T-helper 1 cell (primary cell): ENCODE measurements at regions not wholly inside any gene's neighbourhood (a gene's known extent, or its start where the extent isn't known, plus 50 kb on each side); places are given as distances from the start of the nearest gene placed in this dataset.
"Not testable (repeated sequence)": the region's sequence is repeated elsewhere in the genome, so short reads cannot be mapped to it uniquely, and the experiment has no call there.

Experiments
- DNase-seq, 5 donors: peaks; one replicate each; pipeline ENCODE4 v3.0.0-alpha.2; 2012 to 2020

GRCh38 chr14:40682131-40682913 is 924.4 kb upstream of the LRFN5 start:
- no peak for DNase-seq

GRCh38 chr14:40679256-40679655 is 927.4 kb upstream of the LRFN5 start:
- DNase-seq: no peak

GRCh38 chr14:40677206-40677605 is 929.5 kb upstream of the LRFN5 start:
- not testable (repeated sequence) for DNase-seq

- DNase-seq: no peak
Measured at GRCh38 chr14:40674502-40674901, 932.2 kb upstream of the LRFN5 start.

- DNase-seq: no peak
Measured at GRCh38 chr14:40656311-40656710, 950.4 kb upstream of the LRFN5 start.

- DNase-seq: no peak
Measured at GRCh38 chr14:40652089-40652691, 954.5 kb upstream of the LRFN5 start.

GRCh38 chr14:40630471-40630870 is 976.2 kb upstream of the LRFN5 start:
- DNase-seq: no peak

GRCh38 chr14:40629551-40630137 is 977.0 kb upstream of the LRFN5 start:
- not testable (repeated sequence) for DNase-seq

- DNase-seq: no peak
Measured at GRCh38 chr14:40629144-40629543, 977.5 kb upstream of the LRFN5 start.

GRCh38 chr14:40623643-40624042 is 983.0 kb upstream of the LRFN5 start:
- DNase-seq: no peak

- DNase-seq: no peak
Measured at GRCh38 chr14:40618225-40618898, 988.3 kb upstream of the LRFN5 start.

- DNase-seq: no peak
Measured at GRCh38 chr14:40616579-40616978, 990.1 kb upstream of the LRFN5 start.

- no peak for DNase-seq
Measured at GRCh38 chr14:40601063-40601462, 1005.6 kb upstream of the LRFN5 start.

- no peak for DNase-seq
Measured at GRCh38 chr14:40599725-40600124, 1007.0 kb upstream of the LRFN5 start.

GRCh38 chr14:40581264-40581663 is 1025.4 kb upstream of the LRFN5 start:
- DNase-seq: no peak

GRCh38 chr14:40576880-40577478 is 1029.7 kb upstream of the LRFN5 start:
- peak in 1 of 5 donors; percentile 6 for DNase-seq

- no peak for DNase-seq
Measured at GRCh38 chr14:40574780-40575179, 1031.9 kb upstream of the LRFN5 start.

GRCh38 chr14:40525314-40525713 is 1081.4 kb upstream of the LRFN5 start:
- DNase-seq: no peak

GRCh38 chr14:40523123-40523522 is 1083.6 kb upstream of the LRFN5 start:
- no peak for DNase-seq

- DNase-seq: no peak
Measured at GRCh38 chr14:40494483-40494882, 1062.2 kb upstream of the FBXO33 start.

- no peak for DNase-seq
Measured at GRCh38 chr14:40487824-40488223, 1055.6 kb upstream of the FBXO33 start.

GRCh38 chr14:40485688-40486087 is 1053.5 kb upstream of the FBXO33 start:
- DNase-seq: no peak

GRCh38 chr14:40476005-40476404 is 1043.8 kb upstream of the FBXO33 start:
- DNase-seq: no peak
